MCF 10A (cell line): ENCODE measurements at regions not wholly inside any gene's neighbourhood (a gene's known extent, or its start where the extent isn't known, plus 50 kb on each side); places are given as distances from the start of the nearest gene placed in this dataset.
A peak's percentile ranks its signal among the peaks of the same experiment; 100 is the strongest.
"Not testable (repeated sequence)": the region's sequence is repeated elsewhere in the genome, so short reads cannot be mapped to it uniquely, and the experiment has no call there.

ENCODE experiments used
- BruUV-seq: library from RNA; stranded (reverse); fragments of 400-500 nt; replicated peaks from 2 replicates; lab custom pipeline; 2021; lab: Mats Ljungman, UMichigan
- CTCF ChIA-PET: fragments of 300-600 bp; sonication (Branson Sonifier 250); formaldehyde crosslinking; extraction: SDS; loops from one replicate; lab custom pipeline; 2021; ENCODE audit warnings: antibody characterized with exemption, inconsistent platforms; lab: Yijun Ruan, JAX
- POLR2A ChIA-PET: fragments of 300-600, 350-650 bp; sonication (Branson Sonifier 250); formaldehyde crosslinking; extraction: SDS; loops from one replicate; lab custom pipeline; 2020; ENCODE audit warnings: antibody characterized with exemption, inconsistent platforms; lab: Yijun Ruan, JAX
- DNase-seq: peaks from one replicate; pipeline ENCODE4 v3.0.0-alpha.2; 2018; ENCODE audit not compliant: unreplicated experiment
- H3K27ac Mint-ChIP-seq: one replicate; pipeline ENCODE4 v1.8.0; 2022; ENCODE audit warnings: mild to moderate bottlenecking, low read depth, mixed read lengths; ENCODE audit not compliant: unreplicated experiment
- H3K27me3 Mint-ChIP-seq: one replicate; pipeline ENCODE4 v1.8.0; 2022; ENCODE audit warnings: mixed read lengths; ENCODE audit not compliant: insufficient read depth, unreplicated experiment
- H3K36me3 Mint-ChIP-seq: one replicate; pipeline ENCODE4 v1.8.0; 2022; ENCODE audit warnings: mild to moderate bottlenecking, moderate library complexity, mixed read lengths; ENCODE audit not compliant: insufficient read depth, unreplicated experiment
- H3K4me1 Mint-ChIP-seq: one replicate; pipeline ENCODE4 v1.8.0; 2022; ENCODE audit warnings: mixed read lengths; ENCODE audit not compliant: insufficient read depth, unreplicated experiment
- H3K4me3 Mint-ChIP-seq: one replicate; pipeline ENCODE4 v1.8.0; 2022; ENCODE audit warnings: mild to moderate bottlenecking, moderate library complexity, mixed read lengths; ENCODE audit not compliant: unreplicated experiment
- H3K9me3 Mint-ChIP-seq: one replicate; pipeline ENCODE4 v1.8.0; 2022; ENCODE audit warnings: mixed read lengths; ENCODE audit not compliant: unreplicated experiment
- intact Hi-C: fragments of 100-400 bp; cut with micrococcal nuclease; formaldehyde crosslinking; loops from 2 replicates; pipeline ENCODE4 v1.14.1; 2022
- TF ChIP-seq, protein P1 (sequence below): fragments of 200-600 bp; IDR thresholded peaks from one replicate; pipeline ENCODE4 v1.8.0; 2022; ENCODE audit warnings: antibody characterized with exemption, mild to moderate bottlenecking; ENCODE audit not compliant: unreplicated experiment

GRCh38 chr12:69046920-69047319 is 113.9 kb upstream of the CPM start:
- Mint-ChIP-seq H3K27me3 (no peaks in the 10 kb centered on the region), H3K9me3 (no peaks in the 10 kb centered on the region), H3K36me3 (no peaks in the 10 kb centered on the region), H3K4me3 (no peak overlapping the region), H3K4me1 (no peaks in the 10 kb centered on the region), H3K27ac (no peak overlapping the region)
- DNase-seq = no peak
- intact Hi-C loops = no loop called here
- ChIA-PET POLR2A (interaction anchor here (1.4 to 1.5 kb wide), 2 partner anchors 13 to 19 kb away, joined by 3 to 4 read pairs; no protein-coding TSS in a partner anchor), CTCF (interaction anchor here (0.7 kb wide), 1 partner anchor 174 kb away, joined by 5 read pairs; no protein-coding TSS in a partner anchor)
- TF ChIP-seq, protein P1, sequence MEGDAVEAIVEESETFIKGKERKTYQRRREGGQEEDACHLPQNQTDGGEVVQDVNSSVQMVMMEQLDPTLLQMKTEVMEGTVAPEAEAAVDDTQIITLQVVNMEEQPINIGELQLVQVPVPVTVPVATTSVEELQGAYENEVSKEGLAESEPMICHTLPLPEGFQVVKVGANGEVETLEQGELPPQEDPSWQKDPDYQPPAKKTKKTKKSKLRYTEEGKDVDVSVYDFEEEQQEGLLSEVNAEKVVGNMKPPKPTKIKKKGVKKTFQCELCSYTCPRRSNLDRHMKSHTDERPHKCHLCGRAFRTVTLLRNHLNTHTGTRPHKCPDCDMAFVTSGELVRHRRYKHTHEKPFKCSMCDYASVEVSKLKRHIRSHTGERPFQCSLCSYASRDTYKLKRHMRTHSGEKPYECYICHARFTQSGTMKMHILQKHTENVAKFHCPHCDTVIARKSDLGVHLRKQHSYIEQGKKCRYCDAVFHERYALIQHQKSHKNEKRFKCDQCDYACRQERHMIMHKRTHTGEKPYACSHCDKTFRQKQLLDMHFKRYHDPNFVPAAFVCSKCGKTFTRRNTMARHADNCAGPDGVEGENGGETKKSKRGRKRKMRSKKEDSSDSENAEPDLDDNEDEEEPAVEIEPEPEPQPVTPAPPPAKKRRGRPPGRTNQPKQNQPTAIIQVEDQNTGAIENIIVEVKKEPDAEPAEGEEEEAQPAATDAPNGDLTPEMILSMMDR = no peak
- BruUV-seq = no TSS peak

DNA sequence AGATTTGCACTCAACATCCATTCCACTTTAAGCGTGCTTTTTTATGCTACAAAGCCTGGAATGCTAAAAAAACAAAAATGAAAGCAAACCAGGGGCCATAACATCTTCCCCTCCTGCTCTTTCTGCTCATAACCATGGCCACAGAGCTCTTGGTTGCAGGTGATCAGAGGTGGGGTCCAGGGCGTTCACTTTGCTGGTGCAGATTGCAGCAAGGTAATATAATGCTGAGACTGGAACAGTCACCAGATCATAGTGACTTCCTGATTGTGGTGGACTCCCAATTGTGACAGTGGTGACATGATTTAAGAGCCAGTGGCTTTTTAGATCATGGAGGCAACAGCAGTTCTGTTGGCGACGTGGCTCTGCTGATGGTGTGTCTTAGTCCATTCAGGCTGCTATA is 115.0 kb upstream of the CPM start:
- intact Hi-C loops = no loop called here
- Mint-ChIP-seq H3K36me3 (no peaks in the 10 kb centered on the region), H3K4me1 (peaks cover 10% of the 10 kb centered on the region), H3K9me3 (no peaks in the 10 kb centered on the region), H3K27me3 (no peaks in the 10 kb centered on the region), H3K4me3 (no peak overlapping the region), H3K27ac (no peak overlapping the region)
- ChIA-PET POLR2A (no interaction called here), CTCF (no interaction called here)
- BruUV-seq = no TSS peak
- no peak for DNase-seq
- TF ChIP-seq, protein P1 = no peak

- H3K4me3 Mint-ChIP-seq, BruUV-seq, H3K9me3 Mint-ChIP-seq, H3K27me3 Mint-ChIP-seq, H3K27ac Mint-ChIP-seq, POLR2A ChIA-PET, intact Hi-C loops, H3K36me3 Mint-ChIP-seq, DNase-seq: not testable (repeated sequence)
- peaks cover 13% of the 10 kb centered on the region for H3K4me1 Mint-ChIP-seq
- CTCF ChIA-PET = interaction anchor here (1.1 kb wide), 1 partner anchor 151 kb away, joined by 4 read pairs; no protein-coding TSS in a partner anchor
Measured at GRCh38 chr12:69049855-69050254, 116.9 kb upstream of the CPM start.

DNA sequence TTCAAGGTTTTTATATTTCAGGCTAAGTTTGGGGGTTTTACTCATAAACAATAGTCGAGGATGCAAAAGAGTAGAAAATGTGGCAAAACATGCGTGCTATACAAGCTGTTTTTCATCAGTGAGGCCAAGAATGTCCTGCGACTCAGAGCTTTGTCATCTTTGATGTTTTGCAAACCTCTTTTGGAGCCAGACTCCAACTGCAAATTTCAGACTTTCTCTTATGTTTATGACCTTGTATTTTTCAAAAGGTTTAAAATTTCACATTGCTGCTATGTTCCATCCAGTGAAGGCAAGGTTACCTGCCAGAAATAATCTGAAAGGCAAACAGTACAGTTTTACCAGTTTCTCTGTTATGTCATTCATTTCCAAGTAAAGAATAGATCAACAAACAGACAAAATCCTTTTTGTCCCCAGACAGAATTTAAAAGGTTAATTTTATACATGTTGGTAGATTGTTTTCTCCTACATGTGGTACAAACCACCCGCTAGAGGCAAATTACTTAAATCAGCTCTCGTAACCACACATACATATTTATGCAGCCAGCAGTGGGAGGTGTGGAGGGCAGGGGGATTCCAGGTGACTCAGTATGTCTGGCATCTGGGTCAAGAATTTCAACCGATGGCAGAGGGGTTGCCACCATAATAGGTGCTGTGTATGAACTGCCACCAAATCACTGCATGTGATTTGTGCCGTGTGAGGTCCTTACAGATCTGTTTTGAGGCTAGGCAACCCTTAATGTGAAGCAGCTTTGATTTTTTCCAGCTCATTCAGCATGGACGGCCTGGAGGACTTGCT is 119.8 kb upstream of the CPM start:
- no peaks in the 10 kb centered on the region for H3K27me3 Mint-ChIP-seq

More for the DNA sequence above, 119.8 kb upstream of the CPM start:
- Mint-ChIP-seq H3K4me1 (peaks cover 13% of the 10 kb centered on the region), H3K27ac (peak overlapping the region; percentile 73), H3K9me3 (no peaks in the 10 kb centered on the region), H3K4me3 (no peak overlapping the region), H3K36me3 (no peaks in the 10 kb centered on the region)
- TF ChIP-seq, protein P1 = no peak
- peak; percentile 74 for DNase-seq
- ChIA-PET POLR2A (interaction anchor here (0.5 to 3.9 kb wide), 10 partner anchors 8 to 102 kb away, joined by 3 to 15 read pairs (median 4); no protein-coding TSS in a partner anchor), CTCF (interaction anchor here (0.8 to 1.6 kb wide), 2 partner anchors 17 to 28 kb away, joined by 3 read pairs; no protein-coding TSS in a partner anchor)
- intact Hi-C loops = loop anchor here (2.0 kb wide), 1 partner anchor 28 kb away; no protein-coding TSS in a partner anchor
- no TSS peak for BruUV-seq
